H9 (cell line): ENCODE measurements at regions not wholly inside any gene's neighbourhood (a gene's known extent, or its start where the extent isn't known, plus 50 kb on each side); places are given as distances from the start of the nearest gene placed in this dataset.

Source experiments
- DNase-seq: peaks from one replicate; pipeline ENCODE4 v3.0.0-alpha.2; 2017
- H2AFZ ChIP-seq: one replicate; pipeline ENCODE4 v1.6.1; 2013; ENCODE audit warnings: mild to moderate bottlenecking, low read length, control low read depth, moderate library complexity
- H2AK5ac ChIP-seq: 2 replicates; pipeline ENCODE4 v1.6.1; 2013; ENCODE audit warnings: low read length, control low read depth, mixed read lengths; ENCODE audit not compliant: insufficient read length
- H2BK120ac ChIP-seq: one replicate; pipeline ENCODE4 v1.6.1; 2013; ENCODE audit warnings: low read depth, mild to moderate bottlenecking, low read length, control low read depth, inconsistent platforms; ENCODE audit not compliant: poor library complexity, severe bottlenecking
- H2BK12ac ChIP-seq: 2 replicates; pipeline ENCODE4 v1.6.1; 2013; ENCODE audit warnings: low read length, control low read depth, mixed read lengths, low read depth; ENCODE audit not compliant: insufficient read length
- H2BK15ac ChIP-seq: 2 replicates; pipeline ENCODE4 v1.6.1; 2013; ENCODE audit warnings: low read depth, low read length, control low read depth
- H2BK20ac ChIP-seq: one replicate; pipeline ENCODE4 v1.6.1; 2013; ENCODE audit warnings: low read depth, mild to moderate bottlenecking, low read length, control low read depth, inconsistent platforms; ENCODE audit not compliant: poor library complexity, severe bottlenecking
- H2BK5ac ChIP-seq: 2 replicates; pipeline ENCODE4 v1.6.1; 2013; ENCODE audit warnings: low read length, control low read depth, mixed read lengths; ENCODE audit not compliant: insufficient read length
- H3K14ac ChIP-seq: 2 replicates; pipeline ENCODE4 v1.6.1; 2013; ENCODE audit warnings: low read length, control low read depth; ENCODE audit not compliant: insufficient read depth
- H3K18ac ChIP-seq: 2 replicates; pipeline ENCODE4 v1.6.1; 2013; ENCODE audit warnings: low read depth, mild to moderate bottlenecking, mixed read lengths, low read length, control low read depth; ENCODE audit not compliant: insufficient read length
- H3K23ac ChIP-seq: 2 replicates; pipeline ENCODE4 v1.6.1; 2013; ENCODE audit warnings: low read length, control low read depth, mixed read lengths, low read depth; ENCODE audit not compliant: insufficient read length
- H3K23me2 ChIP-seq: 2 replicates; pipeline ENCODE4 v1.6.1; 2013; ENCODE audit warnings: low read depth, mild to moderate bottlenecking, mixed read lengths, low read length, control low read depth; ENCODE audit not compliant: insufficient read length, poor library complexity, severe bottlenecking
- H3K27ac ChIP-seq: 2 replicates; pipeline ENCODE4 v1.5.1; 2013; ENCODE audit warnings: low read length, control low read depth, mixed read lengths, low read depth; ENCODE audit not compliant: insufficient read length
- H3K27me3 ChIP-seq: 2 replicates; pipeline ENCODE4 v1.6.1; 2013; ENCODE audit warnings: low read length, control low read depth, inconsistent platforms; ENCODE audit not compliant: insufficient read depth
- H3K4ac ChIP-seq: 2 replicates; pipeline ENCODE4 v1.6.1; 2013; ENCODE audit warnings: low read depth, mild to moderate bottlenecking, control low read depth, inconsistent platforms, low read length, moderate library complexity
- H3K4me1 ChIP-seq: 2 replicates; pipeline ENCODE4 v1.6.1; 2013; ENCODE audit warnings: low read length, control low read depth, inconsistent platforms; ENCODE audit not compliant: insufficient read depth
- H3K4me2 ChIP-seq: 2 replicates; pipeline ENCODE4 v1.6.1; 2013; ENCODE audit warnings: low read length, control low read depth, mixed read lengths; ENCODE audit not compliant: insufficient read length, insufficient read depth
- H3K56ac ChIP-seq: 2 replicates; pipeline ENCODE4 v1.6.1; 2013; ENCODE audit warnings: low read depth, mild to moderate bottlenecking, mixed read lengths, low read length, control low read depth; ENCODE audit not compliant: insufficient read length
- H3K79me1 ChIP-seq: 2 replicates; pipeline ENCODE4 v1.6.1; 2013; ENCODE audit warnings: low read depth, mild to moderate bottlenecking, moderate library complexity, low read length, control low read depth, inconsistent platforms; ENCODE audit not compliant: insufficient read depth, poor library complexity, severe bottlenecking
- H3K79me2 ChIP-seq: 2 replicates; pipeline ENCODE4 v1.6.1; 2013; ENCODE audit warnings: low read length, control low read depth, inconsistent platforms; ENCODE audit not compliant: insufficient read depth
- H3K9ac ChIP-seq: 2 replicates; pipeline ENCODE4 v1.6.1; 2013; ENCODE audit warnings: low read length, control low read depth, mixed read lengths; ENCODE audit not compliant: insufficient read length; ENCODE audit errors: extremely low read depth
- H3K9me3 ChIP-seq: one replicate; pipeline ENCODE4 v1.6.1; 2013; ENCODE audit warnings: low read depth, low read length, inconsistent platforms; ENCODE audit not compliant: control insufficient read depth
- H3T11ph ChIP-seq: one replicate; pipeline ENCODE4 v1.6.1; 2013; ENCODE audit warnings: mild to moderate bottlenecking, low read length, control low read depth, inconsistent platforms
- H4K20me1 ChIP-seq: one replicate; pipeline ENCODE4 v1.6.1; 2013; ENCODE audit not compliant: control insufficient read depth, insufficient read length, insufficient read depth
- H4K5ac ChIP-seq: 2 replicates; pipeline ENCODE4 v1.6.1; 2013; ENCODE audit warnings: low read depth, mild to moderate bottlenecking, mixed read lengths, low read length, control low read depth; ENCODE audit not compliant: insufficient read length
- H4K8ac ChIP-seq: replicated peaks from 2 replicates; pipeline ENCODE4 v1.6.1; 2013; ENCODE audit warnings: low read length, control low read depth, mixed read lengths, low read depth; ENCODE audit not compliant: insufficient read length
- H4K91ac ChIP-seq: 2 replicates; pipeline ENCODE4 v1.6.1; 2013; ENCODE audit warnings: low read depth, mild to moderate bottlenecking, moderate library complexity, mixed read lengths, low read length, control low read depth; ENCODE audit not compliant: insufficient read length
- H3K27ac Mint-ChIP-seq, 3 experiments: 2 replicates in 2 of 3; 3 replicates in 1 of 3; pipeline ENCODE4 v1.8.0; 2020 to 2021; ENCODE audit warnings: mixed read lengths in 3 of 3, mild to moderate bottlenecking in 1 of 3, moderate library complexity in 1 of 3
- H3K27me3 Mint-ChIP-seq: 2 replicates; pipeline ENCODE4 v1.8.0; 2021; ENCODE audit warnings: low read depth, mild to moderate bottlenecking, moderate library complexity, mixed read lengths
- H3K36me3 Mint-ChIP-seq, 3 experiments: 2 replicates in 2 of 3; 3 replicates in 1 of 3; pipeline ENCODE4 v1.8.0; 2020 to 2021; ENCODE audit warnings: low read depth in 3 of 3, mixed read lengths in 3 of 3; ENCODE audit not compliant: insufficient read depth in 1 of 3
- H3K4me1 Mint-ChIP-seq, 2 experiments: 2 replicates each; pipeline ENCODE4 v1.8.0; 2020; ENCODE audit warnings: mixed read lengths in 2 of 2
- H3K4me3 Mint-ChIP-seq, 2 experiments: 2 replicates in 1 of 2; 3 replicates in 1 of 2; pipeline ENCODE4 v1.8.0; 2020 to 2021; ENCODE audit warnings: mild to moderate bottlenecking in 2 of 2, mixed read lengths in 2 of 2, moderate library complexity in 1 of 2
- H3K9me3 Mint-ChIP-seq, 2 experiments: 2 replicates in 1 of 2; 3 replicates in 1 of 2; pipeline ENCODE4 v1.8.0; 2020; ENCODE audit warnings: mild to moderate bottlenecking in 2 of 2, mixed read lengths in 2 of 2, moderate library complexity in 1 of 2
- CTCF ChIP-seq: fragments of 200-600 bp; sonication (generic); conservative IDR thresholded peaks from 3 replicates; pipeline ENCODE4 v1.8.0; 2021; ENCODE audit warnings: antibody characterized with exemption, mild to moderate bottlenecking
- WGBS: extraction: QIAGEN DNeasy Blood & Tissue Kit; methylation state at CpG from one replicate; pipeline ENCODE4 v1.1.7; 2013; ENCODE audit warnings: missing lambda C conversion rate, low lambda C conversion rate, mixed read lengths; ENCODE audit not compliant: insufficient read length; ENCODE audit errors: extremely low coverage; 5-methylcytosine and 5-hydroxymethylcytosine counted together

- Histone ChIP-seq H2BK15ac (no peak overlapping the region), H2BK12ac (no peak overlapping the region), H4K5ac (no peak overlapping the region), H3K4ac (no peak overlapping the region), H3K56ac (no peak overlapping the region), H3K27ac (no peak overlapping the region), H2AFZ (no peak overlapping the region), H3K4me2 (no peak overlapping the region), H3K79me2 (no peaks in the 10 kb centered on the region), H2AK5ac (no peak overlapping the region), H2BK20ac (no peak overlapping the region), H3K23me2 (no peaks in the 10 kb centered on the region), H3K9me3 (no peaks in the 10 kb centered on the region), H3K4me1 (no peaks in the 10 kb centered on the region), H4K91ac (no peak overlapping the region), H3K18ac (no peak overlapping the region), H3K23ac (no peak overlapping the region), H2BK5ac (no peak overlapping the region), H3T11ph (no peak overlapping the region), H3K9ac (no peak overlapping the region), H3K27me3 (no peaks in the 10 kb centered on the region), H3K79me1 (no peaks in the 10 kb centered on the region), H3K14ac (no peak overlapping the region), H2BK120ac (no peak overlapping the region), H4K8ac (no peak overlapping the region), H4K20me1 (no peaks in the 10 kb centered on the region)
- H3K36me3 Mint-ChIP-seq, result no peaks in the 10 kb centered on the region
- no peaks in the 10 kb centered on the region for H3K9me3 Mint-ChIP-seq
- H3K4me3 Mint-ChIP-seq, result no peak overlapping the region
- WGBS, result no CpG with 5 or more reads among the region's 1 CpG
- TF ChIP-seq CTCF, result no peak
- H3K27ac Mint-ChIP-seq, result no peak overlapping the region
- DNase-seq, result no peak
- H3K27me3 Mint-ChIP-seq, result no peaks in the 10 kb centered on the region
- H3K4me1 Mint-ChIP-seq, result peaks cover 4 to 6% of the 10 kb centered on the region in 2 experiments
Observed at GRCh38 chr6:104537872-104538271, 321.8 kb downstream of the HACE1 start.
